H1 (cell line): ENCODE measurements at regions not wholly inside any gene's neighbourhood (a gene's known extent, or its start where the extent isn't known, plus 50 kb on each side); places are given as distances from the start of the nearest gene placed in this dataset.

ENCODE experiments used
- EP300 ChIP-seq, 2 experiments: IDR thresholded peaks; 1 replicate in 1 of 2; 2 replicates in 1 of 2; pipeline ENCODE4 v1.6.1; 2011 to 2012; ENCODE audit warnings: low read depth in 2 of 2, low read length in 2 of 2, mild to moderate bottlenecking in 2 of 2, borderline replicate concordance in 1 of 2, inconsistent platforms in 1 of 2, moderate library complexity in 1 of 2
- KDM1A ChIP-seq: fragments of 200-600, 300-600 bp; sonication (generic); IDR thresholded peaks from 2 replicates; pipeline ENCODE4 v1.7.1; 2016; ENCODE audit warnings: mild to moderate bottlenecking, low read length, borderline replicate concordance
- TF ChIP-seq, protein P1 (sequence below): IDR thresholded peaks from 2 replicates; pipeline ENCODE4 v1.6.1; 2012; ENCODE audit warnings: inconsistent platforms

DNA sequence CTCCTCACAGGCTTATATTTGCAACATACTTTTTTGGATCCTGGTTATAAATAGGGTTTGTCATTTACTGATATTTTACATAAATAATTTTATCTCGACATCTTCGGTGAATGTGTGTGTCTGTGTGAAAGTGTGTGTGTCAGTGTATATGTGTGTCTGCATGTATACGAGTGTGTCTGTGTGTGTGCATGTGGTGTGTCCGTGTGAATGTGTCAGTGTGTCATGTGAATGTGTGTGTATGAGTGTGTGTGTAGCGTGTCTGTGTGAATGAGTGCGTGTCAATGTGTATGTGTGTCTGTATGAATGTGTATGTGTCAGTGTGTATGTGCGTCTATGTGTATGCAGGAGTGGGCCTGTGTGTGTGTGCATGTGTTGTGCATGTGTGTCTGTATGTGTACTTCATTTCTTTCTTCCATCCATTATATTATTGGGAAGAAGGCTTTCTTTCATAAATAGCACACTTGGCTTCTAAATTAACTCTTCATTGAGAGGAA is 161.6 kb downstream of the ST6GAL2 start (continued):
- TF ChIP-seq, protein P1, sequence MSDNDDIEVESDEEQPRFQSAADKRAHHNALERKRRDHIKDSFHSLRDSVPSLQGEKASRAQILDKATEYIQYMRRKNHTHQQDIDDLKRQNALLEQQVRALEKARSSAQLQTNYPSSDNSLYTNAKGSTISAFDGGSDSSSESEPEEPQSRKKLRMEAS, result no peak
- TF ChIP-seq EP300 (IDR thresholded peaks at IDR 0.05; ENCODE audit: borderline replicate concordance in 1 of 2, low read depth in 2 of 2, low read length in 2 of 2), result no peak
- TF ChIP-seq KDM1A, result no peak
